CD4-positive, CD25-positive, alpha-beta regulatory T cell (primary cell): ENCODE measurements at regions not wholly inside any gene's neighbourhood (a gene's known extent, or its start where the extent isn't known, plus 50 kb on each side); places are given as distances from the start of the nearest gene placed in this dataset.

Experiments used
- ATAC-seq, 2 donors: fragments of 150-1000 bp; cut with Tn5 transposase; one replicate each; pipeline ENCODE4 v1.10.0; 2021; ENCODE audit warnings: low read depth in 2 of 2, moderate number of reproducible peaks in 2 of 2, moderate library complexity in 1 of 2
- DNase-seq, 3 donors: peaks; one replicate each; pipeline versions ENCODE4 v3.0.0 to v3.0.0-alpha.2; 2012 to 2022; ENCODE audit warnings: mixed read lengths in 1 of 3
- H3K27ac ChIP-seq: one replicate; pipeline ENCODE4 v1.7.0; 2013; ENCODE audit warnings: mild to moderate bottlenecking, low read length; ENCODE audit not compliant: insufficient read depth, poor library complexity, severe bottlenecking
- H3K27me3 ChIP-seq: one replicate; pipeline ENCODE4 v1.7.0; 2013; ENCODE audit warnings: low read length; ENCODE audit not compliant: control insufficient read depth, insufficient read depth
- H3K36me3 ChIP-seq: one replicate; pipeline ENCODE4 v1.7.0; 2013; ENCODE audit warnings: mild to moderate bottlenecking, low read length, moderate library complexity; ENCODE audit not compliant: control insufficient read depth, insufficient read depth
- H3K4me1 ChIP-seq: 2 replicates; pipeline ENCODE4 v1.7.0; 2013; ENCODE audit warnings: mild to moderate bottlenecking, low read length; ENCODE audit not compliant: insufficient read depth, control insufficient read depth, poor library complexity, severe bottlenecking
- H3K4me3 ChIP-seq: one replicate; pipeline ENCODE4 v1.7.0; 2013; ENCODE audit warnings: low read depth, mild to moderate bottlenecking, low read length, moderate library complexity
- H3K9me3 ChIP-seq, 2 experiments: 1 replicate in 1 of 2; 2 replicates in 1 of 2; pipeline ENCODE4 v1.7.0; 2013; ENCODE audit warnings: low read length in 2 of 2, mild to moderate bottlenecking in 1 of 2, moderate library complexity in 1 of 2; ENCODE audit not compliant: control insufficient read depth in 2 of 2
- H3K27ac Mint-ChIP-seq, 3 donors: one replicate each; pipeline ENCODE4 v1.8.0; 2020 to 2022; ENCODE audit warnings: mild to moderate bottlenecking in 3 of 3, mixed read lengths in 3 of 3, moderate library complexity in 2 of 3
- H3K27me3 Mint-ChIP-seq: one replicate; pipeline ENCODE4 v1.8.0; 2022; ENCODE audit warnings: mild to moderate bottlenecking, mixed read lengths
- H3K36me3 Mint-ChIP-seq: one replicate; pipeline ENCODE4 v1.8.0; 2020; ENCODE audit warnings: mixed read lengths
- H3K4me1 Mint-ChIP-seq, 4 donors: one replicate each; pipeline ENCODE4 v1.8.0; 2020 to 2022; ENCODE audit warnings: mixed read lengths in 4 of 4, mild to moderate bottlenecking in 1 of 4
- H3K4me3 Mint-ChIP-seq, 4 donors: one replicate each; pipeline ENCODE4 v1.8.0; 2020 to 2022; ENCODE audit warnings: mild to moderate bottlenecking in 4 of 4, mixed read lengths in 4 of 4, moderate library complexity in 3 of 4
- H3K9me3 Mint-ChIP-seq, 7 donors: one replicate each; pipeline ENCODE4 v1.8.0; 2020 to 2022; ENCODE audit warnings: mixed read lengths in 7 of 7, mild to moderate bottlenecking in 3 of 7, moderate library complexity in 2 of 7

GRCh38 chr3:110958313-110959147 lies 113.1 kb upstream of the NECTIN3 start:
- Histone ChIP-seq H3K27me3 (no peaks in the 10 kb centered on the region), H3K4me1 (no peaks in the 10 kb centered on the region), H3K27ac (no peak overlapping the region), H3K36me3 (no peaks in the 10 kb centered on the region), H3K9me3 (no peaks in the 10 kb centered on the region), H3K4me3 (no peak overlapping the region)
- Mint-ChIP-seq H3K9me3 (peaks cover 0 to 9% (median 2%) of the 10 kb centered on the region in 7 donors), H3K36me3 (no peaks in the 10 kb centered on the region), H3K27me3 (peaks cover 8% of the 10 kb centered on the region), H3K4me1 (no peaks in the 10 kb centered on the region), H3K4me3 (no peak overlapping the region), H3K27ac (no peak overlapping the region)
- DNase-seq: no peak
- ATAC-seq: no peak

GRCh38 chr3:110965976-110966375 lies 105.6 kb upstream of the NECTIN3 start:
- Histone ChIP-seq H3K36me3 (no peaks in the 10 kb centered on the region), H3K27me3 (no peaks in the 10 kb centered on the region), H3K4me3 (no peak overlapping the region), H3K4me1 (no peaks in the 10 kb centered on the region), H3K27ac (no peak overlapping the region), H3K9me3 (no peaks in the 10 kb centered on the region)
- Mint-ChIP-seq H3K27me3 (no peaks in the 10 kb centered on the region), H3K4me3 (no peak overlapping the region), H3K36me3 (no peaks in the 10 kb centered on the region), H3K27ac (no peak overlapping the region), H3K9me3 (peaks cover 0 to 29% (median 7%) of the 10 kb centered on the region in 7 donors), H3K4me1 (no peaks in the 10 kb centered on the region)
- ATAC-seq (no peak), DNase-seq (no peak)

GRCh38 chr3:110966966-110967663 lies 104.5 kb upstream of the NECTIN3 start:
- DNase-seq: no peak
- no peak for ATAC-seq
- Mint-ChIP-seq H3K9me3 (peaks cover 0 to 26% (median 6%) of the 10 kb centered on the region in 7 donors), H3K36me3 (no peaks in the 10 kb centered on the region), H3K4me1 (no peaks in the 10 kb centered on the region), H3K4me3 (no peak overlapping the region), H3K27ac (no peak overlapping the region), H3K27me3 (peaks cover 2% of the 10 kb centered on the region)
- Histone ChIP-seq H3K9me3 (no peaks in the 10 kb centered on the region), H3K4me1 (no peaks in the 10 kb centered on the region), H3K4me3 (no peak overlapping the region), H3K27ac (no peak overlapping the region), H3K36me3 (no peaks in the 10 kb centered on the region), H3K27me3 (no peaks in the 10 kb centered on the region)

- H3K27me3 ChIP-seq: no peaks in the 10 kb centered on the region
- no peak overlapping the region for H3K4me3 ChIP-seq
- H3K9me3 ChIP-seq: no peaks in the 10 kb centered on the region
- no peaks in the 10 kb centered on the region for H3K36me3 ChIP-seq
- Mint-ChIP-seq H3K4me3 (no peak overlapping the region), H3K27me3 (peaks cover 4% of the 10 kb centered on the region), H3K9me3 (peaks cover 0 to 21% (median 6%) of the 10 kb centered on the region in 7 donors), H3K36me3 (no peaks in the 10 kb centered on the region), H3K27ac (no peak overlapping the region), H3K4me1 (no peaks in the 10 kb centered on the region)
- H3K4me1 ChIP-seq: no peaks in the 10 kb centered on the region
- no peak for ATAC-seq
- no peak overlapping the region for H3K27ac ChIP-seq
- no peak for DNase-seq
These were observed 103.5 kb upstream of the NECTIN3 start for GRCh38 chr3:110968076-110968475.

- ATAC-seq (no peak), DNase-seq (no peak)
- H3K27me3 Mint-ChIP-seq: peaks cover 4% of the 10 kb centered on the region
- no peak overlapping the region for H3K27ac ChIP-seq
- no peak overlapping the region for H3K4me3 Mint-ChIP-seq
- H3K4me3 ChIP-seq: no peak overlapping the region
- no peak overlapping the region for H3K27ac Mint-ChIP-seq
- no peaks in the 10 kb centered on the region for H3K36me3 Mint-ChIP-seq
- peaks cover 0 to 17% (median 7%) of the 10 kb centered on the region in 7 donors for H3K9me3 Mint-ChIP-seq
- no peaks in the 10 kb centered on the region for H3K4me1 ChIP-seq
- peaks cover 0 to 2% (median 0%) of the 10 kb centered on the region in 4 donors for H3K4me1 Mint-ChIP-seq
- H3K9me3 ChIP-seq: no peaks in the 10 kb centered on the region
- H3K27me3 ChIP-seq: peaks cover under 1% of the 10 kb centered on the region
- H3K36me3 ChIP-seq: no peaks in the 10 kb centered on the region
These were observed 102.1 kb upstream of the NECTIN3 start for GRCh38 chr3:110969229-110970211.

- no peak overlapping the region for H3K27ac ChIP-seq
- Mint-ChIP-seq H3K36me3 (no peaks in the 10 kb centered on the region), H3K27me3 (peaks cover 4% of the 10 kb centered on the region), H3K4me1 (peaks cover 0 to 2% (median 0%) of the 10 kb centered on the region in 4 donors), H3K27ac (no peak overlapping the region), H3K9me3 (peaks cover 0 to 17% (median 4%) of the 10 kb centered on the region in 7 donors), H3K4me3 (no peak overlapping the region)
- no peaks in the 10 kb centered on the region for H3K4me1 ChIP-seq
- H3K27me3 ChIP-seq: peaks cover 3% of the 10 kb centered on the region
- H3K9me3 ChIP-seq: no peaks in the 10 kb centered on the region
- ATAC-seq (no peak), DNase-seq (no peak)
- no peaks in the 10 kb centered on the region for H3K36me3 ChIP-seq
- no peak overlapping the region for H3K4me3 ChIP-seq
These were observed 100.5 kb upstream of the NECTIN3 start for GRCh38 chr3:110971010-110971601.

GRCh38 chr3:110973263-110973895 lies 98.2 kb upstream of the NECTIN3 start:
- Mint-ChIP-seq H3K36me3 (no peaks in the 10 kb centered on the region), H3K4me1 (peaks cover 0 to 2% (median 0%) of the 10 kb centered on the region in 4 donors), H3K27ac (no peak overlapping the region), H3K4me3 (no peak overlapping the region), H3K9me3 (peaks cover 0 to 11% (median 2%) of the 10 kb centered on the region in 7 donors), H3K27me3 (peaks cover 4% of the 10 kb centered on the region)
- Histone ChIP-seq H3K27me3 (peaks cover 3% of the 10 kb centered on the region), H3K9me3 (no peaks in the 10 kb centered on the region), H3K36me3 (no peaks in the 10 kb centered on the region), H3K4me3 (no peak overlapping the region), H3K27ac (no peak overlapping the region), H3K4me1 (no peaks in the 10 kb centered on the region)
- DNase-seq (no peak), ATAC-seq (no peak)
